Body of pancreas (tissue), 4 donors: ENCODE measurements at regions not wholly inside any gene's neighbourhood (a gene's known extent, or its start where the extent isn't known, plus 50 kb on each side); places are given as distances from the start of the nearest gene placed in this dataset.

Source experiments
- ATAC-seq: fragments of 150-250 bp; one replicate; pipeline ENCODE4 v1.9.1; 2016
- DNase-seq, 4 donors: peaks; one replicate each; pipeline ENCODE4 v3.0.0-alpha.2; 2019
- H3K27ac ChIP-seq, 4 donors: fragments of 200-600 bp; sonication (generic); 1 replicate in 3 of 4; 2 replicates in 1 of 4; pipeline versions ENCODE4 v1.5.1 to v1.6.1; 2016 to 2019; ENCODE audit warnings: mild to moderate bottlenecking in 1 of 4, mixed read lengths in 1 of 4, moderate library complexity in 1 of 4
- H3K27me3 ChIP-seq, 2 donors: fragments of 200-600 bp; sonication (generic); one replicate each; pipeline ENCODE4 v1.6.0; 2016; ENCODE audit warnings: mild to moderate bottlenecking in 1 of 2
- H3K36me3 ChIP-seq, 2 donors: fragments of 200-600 bp; sonication (generic); replicated peaks in 1 of 2; 2 replicates each; pipeline ENCODE4 v1.5.1; 2016; ENCODE audit warnings: low read depth in 2 of 2; ENCODE audit not compliant: insufficient read depth in 1 of 2
- H3K4me1 ChIP-seq: fragments of 200-600 bp; sonication (generic); one replicate; pipeline ENCODE4 v1.6.0; 2016
- H3K4me3 ChIP-seq, 2 donors: fragments of 200-600 bp; sonication (generic); 1 replicate in 1 of 2; 2 replicates in 1 of 2; pipeline ENCODE4 v1.5.1; 2016 to 2019
- H3K9me3 ChIP-seq, 3 donors: fragments of 200-600 bp; sonication (generic); 1 replicate in 2 of 3; 2 replicates in 1 of 3; pipeline ENCODE4 v1.5.1; 2016
- CTCF ChIP-seq, 7 experiments: fragments of 450-650 bp in 4 of 7; fragments of 200-600 bp in 3 of 7; sonication (generic) in 3 of 7; IDR thresholded peaks; one replicate each; pipeline ENCODE4 v1.5.1; 2016 to 2019; ENCODE audit warnings: antibody characterized with exemption in 7 of 7
- POLR2A ChIP-seq, 3 donors: fragments of 450-650 bp; IDR thresholded peaks; one replicate each; pipeline ENCODE4 v1.6.1; 2016; ENCODE audit warnings: antibody characterized with exemption in 3 of 3, mild to moderate bottlenecking in 2 of 3
- WGBS, 2 donors: methylation state at CpG; one replicate each; pipeline ENCODE4 v1.1.5; 2017; 5-methylcytosine and 5-hydroxymethylcytosine counted together
- intact Hi-C: fragments of 100-400 bp; cut with DNase I; formaldehyde crosslinking; loops from one replicate; pipeline ENCODE4 v1.15.1; 2023

- no peak for TF ChIP-seq CTCF (IDR thresholded peaks at IDR 0.05)
- no peak for TF ChIP-seq POLR2A (IDR thresholded peaks at IDR 0.05)
- ATAC-seq (no peak), DNase-seq (no peak)
- Histone ChIP-seq H3K36me3 (no peaks in the 10 kb centered on the region), H3K27ac (no peak overlapping the region), H3K27me3 (no peaks in the 10 kb centered on the region), H3K9me3 (no peaks in the 10 kb centered on the region), H3K4me3 (no peak overlapping the region), H3K4me1 (peaks cover 3% of the 10 kb centered on the region)
- intact Hi-C loops = loop anchor here (10.0 kb wide), 1 partner anchor 187 kb away; no protein-coding TSS in a partner anchor
- 48 to 50% methylated on average over 1 of the region's 1 CpG for WGBS, 2 donors
Observed at GRCh38 chr13:31421756-31422155, 222.0 kb downstream of the B3GLCT start.

- no peaks in the 10 kb centered on the region for H3K9me3 ChIP-seq
- H3K36me3 ChIP-seq = no peaks in the 10 kb centered on the region
- DNase-seq = peak; percentile 75 to 80 (median 76)
- ATAC-seq = peak; percentile 89
- TF ChIP-seq CTCF (IDR thresholded peaks at IDR 0.05) (peak; percentile 72 to 84 (median 77)), POLR2A (IDR thresholded peaks at IDR 0.05) (no peak)
- no peak overlapping the region for H3K4me3 ChIP-seq
- H3K27me3 ChIP-seq = no peaks in the 10 kb centered on the region
- WGBS, 2 donors = 1 to 2% methylated on average over 6 of the region's 6 CpGs
- intact Hi-C loops = loop anchor here (10.0 kb wide), 1 partner anchor 189 kb away; no protein-coding TSS in a partner anchor
- H3K27ac ChIP-seq = no peak overlapping the region
- H3K4me1 ChIP-seq = peaks cover 3% of the 10 kb centered on the region
Observed at GRCh38 chr13:31424130-31424729, 224.5 kb downstream of the B3GLCT start.

- no peak for ATAC-seq
Observed at GRCh38 chr13:31426395-31426794, 226.6 kb downstream of the B3GLCT start.

GRCh38 chr13:31427151-31428100 is 227.7 kb downstream of the B3GLCT start:
- Histone ChIP-seq H3K36me3 (no peaks in the 10 kb centered on the region), H3K9me3 (no peaks in the 10 kb centered on the region), H3K4me1 (peaks cover 3% of the 10 kb centered on the region), H3K27ac (no peak overlapping the region), H3K27me3 (no peaks in the 10 kb centered on the region), H3K4me3 (no peak overlapping the region)
- TF ChIP-seq CTCF (IDR thresholded peaks at IDR 0.05) = no peak
- TF ChIP-seq POLR2A (IDR thresholded peaks at IDR 0.05) = no peak
- intact Hi-C loops = loop anchor here (10.0 kb wide), 1 partner anchor 193 kb away; no protein-coding TSS in a partner anchor
- DNase-seq (no peak), ATAC-seq (no peak)
- 53 to 56% methylated on average over 4 of the region's 4 CpGs for WGBS, 2 donors

More at GRCh38 chr13:31426395-31426794, 226.6 kb downstream of the B3GLCT start:
- no peak for DNase-seq
- no peaks in the 10 kb centered on the region for H3K9me3 ChIP-seq
- no peak overlapping the region for H3K4me3 ChIP-seq
- H3K27me3 ChIP-seq = no peaks in the 10 kb centered on the region
- H3K27ac ChIP-seq = no peak overlapping the region
- no peaks in the 10 kb centered on the region for H3K36me3 ChIP-seq
- intact Hi-C loops = loop anchor here (10.0 kb wide), 1 partner anchor 192 kb away; no protein-coding TSS in a partner anchor
- TF ChIP-seq CTCF (IDR thresholded peaks at IDR 0.05) (no peak), POLR2A (IDR thresholded peaks at IDR 0.05) (no peak)
- H3K4me1 ChIP-seq = peaks cover 3% of the 10 kb centered on the region
